Islet precursor cell (in vitro differentiated cells): ENCODE measurements at regions not wholly inside any gene's neighbourhood (a gene's known extent, or its start where the extent isn't known, plus 50 kb on each side); places are given as distances from the start of the nearest gene placed in this dataset.
A peak's percentile ranks its signal among the peaks of the same experiment; 100 is the strongest.

Experiments
- DNase-seq: peaks from one replicate; pipeline ENCODE4 v3.0.0-alpha.2; 2018

- no peak for DNase-seq
Measured at GRCh38 chr12:125228519-125229260, 163.5 kb downstream of the AACS start.

- no peak for DNase-seq
Measured at GRCh38 chr12:125229878-125230530, 164.8 kb downstream of the AACS start.

GRCh38 chr12:125233319-125233718 lies 168.1 kb downstream of the AACS start:
- no peak for DNase-seq

- DNase-seq = no peak
Measured at GRCh38 chr12:125239563-125239962, 174.3 kb downstream of the AACS start.

GRCh38 chr12:125240717-125241116 lies 175.5 kb downstream of the AACS start:
- DNase-seq = no peak

- DNase-seq = peak; percentile 54
Measured at GRCh38 chr12:125243811-125244210, 178.6 kb downstream of the AACS start.

GRCh38 chr12:125244338-125244737 lies 179.1 kb downstream of the AACS start:
- peak; percentile 53 for DNase-seq

GRCh38 chr12:125245581-125246557 lies 180.6 kb downstream of the AACS start:
- DNase-seq = peak; percentile 67

- no peak for DNase-seq
Measured at GRCh38 chr12:125247477-125247876, 182.2 kb downstream of the AACS start.

- no peak for DNase-seq
Measured at GRCh38 chr12:125249066-125249824, 184.0 kb downstream of the AACS start.

- DNase-seq = peak; percentile 56
Measured at GRCh38 chr12:125249932-125250331, 184.7 kb downstream of the AACS start.

- DNase-seq = no peak
Measured at GRCh38 chr12:125254236-125254635, 189.0 kb downstream of the AACS start.

GRCh38 chr12:125254856-125255255 lies 189.6 kb downstream of the AACS start:
- DNase-seq = no peak

- DNase-seq = no peak
Measured at GRCh38 chr12:125255935-125256633, 190.8 kb downstream of the AACS start.

GRCh38 chr12:125256634-125256936 lies 191.3 kb downstream of the AACS start:
- no peak for DNase-seq

GRCh38 chr12:125259178-125259867 lies 194.1 kb downstream of the AACS start:
- no peak for DNase-seq

- DNase-seq = no peak
Measured at GRCh38 chr12:125262851-125263250, 197.6 kb downstream of the AACS start.

GRCh38 chr12:125263385-125263784 lies 198.2 kb downstream of the AACS start:
- DNase-seq = no peak

GRCh38 chr12:125267114-125267513 lies 201.9 kb downstream of the AACS start:
- no peak for DNase-seq

GRCh38 chr12:125269276-125269675 lies 204.0 kb downstream of the AACS start:
- peak; percentile 67 for DNase-seq

GRCh38 chr12:125271892-125272291 lies 206.7 kb downstream of the AACS start:
- peak; percentile 57 for DNase-seq
